SK-N-SH treated with all-trans-retinoic acid at 6 μM for 48 hours (cell line): ENCODE measurements at regions not wholly inside any gene's neighbourhood (a gene's known extent, or its start where the extent isn't known, plus 50 kb on each side); places are given as distances from the start of the nearest gene placed in this dataset.

Experiments
- ATAC-seq: fragments of 200-7000 bp; cut with Tn5 transposase; 3 replicates; pipeline ENCODE4 v1.9.1; 2020; ENCODE audit warnings: mild to moderate bottlenecking, moderate library complexity
- ARNTL ChIP-seq: fragments of 450-650 bp; formaldehyde crosslinking; IDR thresholded peaks from 2 replicates; pipeline ENCODE4 v1.5.0; 2020; ENCODE audit warnings: low read depth, mild to moderate bottlenecking, moderate library complexity, borderline replicate concordance
- BACH2 ChIP-seq: fragments of 250-450 bp; sonication (Bioruptor Pico); IDR thresholded peaks from 2 replicates; pipeline ENCODE4 v1.9.0; 2021; ENCODE audit warnings: mild to moderate bottlenecking, borderline replicate concordance
- CREB5 ChIP-seq: fragments of 250-450 bp; sonication (Bioruptor Pico); IDR thresholded peaks from 2 replicates; pipeline ENCODE4 v1.5.1; 2020; ENCODE audit warnings: low read depth, mild to moderate bottlenecking, moderate library complexity
- CSDC2 ChIP-seq: fragments of 250-450 bp; sonication (Bioruptor Pico); IDR thresholded peaks from 2 replicates; pipeline ENCODE4 v1.5.0; 2020; ENCODE audit warnings: mild to moderate bottlenecking, moderate library complexity
- ESRRG ChIP-seq: fragments of 250-450 bp; sonication (Bioruptor Pico); IDR thresholded peaks from 2 replicates; pipeline ENCODE4 v1.6.1; 2021; ENCODE audit warnings: mild to moderate bottlenecking
- GLIS3 ChIP-seq: fragments of 250-450 bp; sonication (Bioruptor Pico); IDR thresholded peaks from 2 replicates; pipeline ENCODE4 v1.5.0; 2020; ENCODE audit warnings: mild to moderate bottlenecking, moderate library complexity
- ISL1 ChIP-seq: fragments of 250-450 bp; sonication (Bioruptor Pico); IDR thresholded peaks from 2 replicates; pipeline ENCODE4 v2.1.2; 2022; ENCODE audit warnings: mild to moderate bottlenecking, moderate library complexity
- OSR1 ChIP-seq: fragments of 250-450 bp; sonication (Bioruptor Pico); IDR thresholded peaks from 2 replicates; pipeline ENCODE4 v1.8.0; 2022; ENCODE audit warnings: moderate library complexity, mild to moderate bottlenecking, inconsistent platforms
- PATZ1 ChIP-seq: fragments of 250-450 bp; sonication (Bioruptor Pico); IDR thresholded peaks from 2 replicates; pipeline ENCODE4 v1.8.0; 2020; ENCODE audit warnings: mild to moderate bottlenecking, moderate library complexity, borderline replicate concordance
- PPARA ChIP-seq: fragments of 250-450 bp; sonication (Bioruptor Pico); IDR thresholded peaks from 2 replicates; pipeline ENCODE4 v1.5.0; 2020; ENCODE audit warnings: mild to moderate bottlenecking, borderline replicate concordance
- RARB ChIP-seq: fragments of 250-450 bp; sonication (Bioruptor Pico); IDR thresholded peaks from 2 replicates; pipeline ENCODE4 v1.8.0; 2021; ENCODE audit warnings: mild to moderate bottlenecking, moderate library complexity
- SNAI2 ChIP-seq: fragments of 250-450 bp; sonication (Bioruptor Pico); IDR thresholded peaks from 2 replicates; pipeline ENCODE4 v1.5.0; 2020; ENCODE audit warnings: mild to moderate bottlenecking, moderate library complexity
- TCF4 ChIP-seq: fragments of 250-450 bp; sonication (Bioruptor Pico); IDR thresholded peaks from 2 replicates; pipeline ENCODE4 v1.8.0; 2021; ENCODE audit warnings: mild to moderate bottlenecking, moderate library complexity, borderline replicate concordance
- TSHZ2 ChIP-seq: fragments of 250-450 bp; sonication (Bioruptor Pico); IDR thresholded peaks from 2 replicates; pipeline ENCODE4 v1.5.0; 2020; ENCODE audit warnings: mild to moderate bottlenecking, moderate library complexity
- ZC3H10 ChIP-seq: fragments of 250-450 bp; sonication (Bioruptor Pico); IDR thresholded peaks from 2 replicates; pipeline ENCODE4 v1.5.1; 2021; ENCODE audit warnings: mild to moderate bottlenecking, moderate library complexity
- ZFP30 ChIP-seq: fragments of 450-650 bp; formaldehyde crosslinking; IDR thresholded peaks from 2 replicates; pipeline ENCODE4 v1.5.0; 2022; ENCODE audit warnings: mild to moderate bottlenecking, moderate library complexity
- ZNF565 ChIP-seq: fragments of 450-650 bp; formaldehyde crosslinking; conservative IDR thresholded peaks from 2 replicates; pipeline ENCODE4 v1.5.0; 2020; ENCODE audit warnings: low read depth, mild to moderate bottlenecking, moderate library complexity
- ZNF70 ChIP-seq: fragments of 450-650 bp; formaldehyde crosslinking; IDR thresholded peaks from 2 replicates; pipeline ENCODE4 v1.5.0; 2020; ENCODE audit warnings: mild to moderate bottlenecking, moderate library complexity
- ZNF8 ChIP-seq: fragments of 450-650 bp; formaldehyde crosslinking; IDR thresholded peaks from 2 replicates; pipeline ENCODE4 v1.5.0; 2020; ENCODE audit warnings: mild to moderate bottlenecking, moderate library complexity
- TF ChIP-seq, protein P1 (sequence below): fragments of 250-450 bp; sonication (Bioruptor Pico); IDR thresholded peaks from 2 replicates; pipeline ENCODE4 v1.8.0; 2021; ENCODE audit warnings: low read depth, mild to moderate bottlenecking, moderate library complexity, borderline replicate concordance

DNA sequence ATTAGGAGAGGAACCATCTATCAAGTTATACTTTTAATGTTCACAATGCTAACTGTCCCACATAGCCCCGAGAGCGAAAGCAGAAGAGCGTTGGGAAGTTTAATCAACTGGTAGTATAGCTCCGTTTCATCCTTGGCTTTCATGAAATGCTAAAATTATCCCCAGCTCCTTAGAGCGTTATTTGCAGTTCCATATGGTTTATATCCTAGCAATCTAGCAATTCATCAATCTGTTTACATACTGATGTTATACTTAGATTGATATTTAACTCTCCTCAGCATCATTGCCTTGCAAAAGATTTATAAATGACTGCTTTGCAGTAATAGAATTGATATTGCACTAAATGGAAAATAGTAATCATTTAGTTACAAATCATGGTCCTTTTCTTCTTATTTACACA lies 419.8 kb downstream of the COG6 start:
- TF ChIP-seq ZC3H10 (CRISPR knock-in tag) (no peak), TCF4 (CRISPR knock-in tag) (no peak), GLIS3 (CRISPR knock-in tag) (no peak), RARB (no peak), ESRRG (no peak)
- TF ChIP-seq, protein P1, sequence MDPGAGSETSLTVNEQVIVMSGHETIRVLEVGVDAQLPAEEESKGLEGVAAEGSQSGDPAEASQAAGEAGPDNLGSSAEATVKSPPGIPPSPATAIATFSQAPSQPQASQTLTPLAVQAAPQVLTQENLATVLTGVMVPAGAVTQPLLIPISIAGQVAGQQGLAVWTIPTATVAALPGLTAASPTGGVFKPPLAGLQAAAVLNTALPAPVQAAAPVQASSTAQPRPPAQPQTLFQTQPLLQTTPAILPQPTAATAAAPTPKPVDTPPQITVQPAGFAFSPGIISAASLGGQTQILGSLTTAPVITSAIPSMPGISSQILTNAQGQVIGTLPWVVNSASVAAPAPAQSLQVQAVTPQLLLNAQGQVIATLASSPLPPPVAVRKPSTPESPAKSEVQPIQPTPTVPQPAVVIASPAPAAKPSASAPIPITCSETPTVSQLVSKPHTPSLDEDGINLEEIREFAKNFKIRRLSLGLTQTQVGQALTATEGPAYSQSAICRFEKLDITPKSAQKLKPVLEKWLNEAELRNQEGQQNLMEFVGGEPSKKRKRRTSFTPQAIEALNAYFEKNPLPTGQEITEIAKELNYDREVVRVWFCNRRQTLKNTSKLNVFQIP (CRISPR knock-in tag), result no peak
- no peak for ATAC-seq

DNA sequence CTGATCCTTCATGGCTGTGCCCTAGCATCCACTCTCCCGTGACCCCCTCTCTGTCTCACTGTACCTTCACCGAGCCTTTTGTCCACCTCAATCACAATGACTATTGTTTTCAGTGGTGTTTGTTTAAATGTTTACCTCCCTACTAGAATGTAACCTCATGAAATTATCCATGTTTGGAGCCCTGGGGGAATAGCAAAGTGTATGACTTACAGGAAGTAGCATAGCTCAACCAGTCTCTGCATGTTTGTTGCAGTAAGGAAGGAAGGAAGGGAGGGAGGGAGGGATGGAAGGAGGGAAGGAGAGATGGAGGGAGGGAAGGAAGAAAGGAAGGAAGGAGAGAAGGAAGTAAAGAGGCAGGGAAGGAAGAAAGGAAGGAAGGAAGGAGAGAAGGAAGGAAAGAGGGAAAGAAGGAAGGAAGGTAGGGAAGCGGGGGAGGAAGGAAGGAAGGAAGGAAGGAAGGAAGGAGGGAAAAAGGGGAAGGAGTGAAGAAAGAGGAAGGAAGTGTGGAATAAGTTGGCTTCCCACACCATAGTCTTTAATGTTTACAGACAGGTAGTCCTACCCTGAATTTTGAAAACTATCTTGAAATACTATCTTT lies 421.4 kb downstream of the COG6 start:
- ATAC-seq, result no peak
- TF ChIP-seq ARNTL (CRISPR knock-in tag) (no peak), BACH2 (CRISPR knock-in tag) (no peak), ZNF8 (CRISPR knock-in tag) (no peak), SNAI2 (CRISPR knock-in tag) (no peak), ZNF565 (CRISPR knock-in tag) (no peak), PPARA (CRISPR knock-in tag) (no peak), ISL1 (CRISPR knock-in tag) (no peak), OSR1 (no peak), CSDC2 (CRISPR knock-in tag) (no peak), ESRRG (no peak), TSHZ2 (no peak), PATZ1 (CRISPR knock-in tag) (no peak), GLIS3 (CRISPR knock-in tag) (no peak), ZFP30 (CRISPR knock-in tag) (no peak), ZNF70 (CRISPR knock-in tag) (no peak), CREB5 (no peak)
- TF ChIP-seq, protein P1 (CRISPR knock-in tag), result no peak
- TF ChIP-seq, all 23 proteins: peak for 0

DNA sequence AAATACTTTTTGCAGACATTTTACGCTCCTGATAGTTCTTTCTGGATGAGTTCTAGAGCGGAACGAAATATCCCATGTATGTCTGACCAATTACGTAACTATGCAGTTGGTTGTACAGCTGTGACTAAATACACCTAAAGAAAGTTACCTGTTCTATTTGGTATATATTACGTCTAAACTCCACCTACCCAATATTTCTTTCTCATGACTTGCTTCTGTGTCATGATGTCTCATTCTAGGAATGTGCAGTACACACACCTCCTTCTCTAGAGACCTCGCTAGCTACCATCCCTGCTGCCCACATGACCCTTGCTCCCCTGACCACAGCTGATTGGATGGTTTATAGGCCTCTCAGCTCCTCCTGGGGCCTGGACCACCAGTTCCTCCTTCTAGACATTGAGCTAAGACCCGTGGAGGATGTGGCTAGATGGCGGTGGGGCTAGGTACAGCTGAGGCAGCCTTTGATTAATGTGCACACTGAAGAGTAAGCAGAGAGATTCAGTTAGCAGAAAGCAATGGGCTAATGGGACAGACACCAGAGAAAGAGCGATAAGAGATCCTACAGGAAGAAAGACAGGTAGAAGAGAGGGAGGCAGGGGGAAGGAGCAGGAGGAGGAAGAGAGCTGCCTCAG lies 422.1 kb downstream of the COG6 start:
- no peak for ATAC-seq
- TF ChIP-seq PPARA (CRISPR knock-in tag), result no peak
- TF ChIP-seq ZC3H10 (CRISPR knock-in tag), result no peak
- no peak for TF ChIP-seq RARB
